Activated T-helper 2 cell treated with anti-CD3 and anti-CD28 coated beads, Interferon-gamma antibody, Interleukin-2, Interleukin-4, amounts not matched to agents 10 μg/mL and 5 μg/mL and 100 μg/mL, durations not matched to agents 14 hours and 24 hours and 36 hours (primary cell): ENCODE measurements at regions not wholly inside any gene's neighbourhood (a gene's known extent, or its start where the extent isn't known, plus 50 kb on each side); places are given as distances from the start of the nearest gene placed in this dataset.

ENCODE experiments used
- DNase-seq: peaks from one replicate; pipeline ENCODE4 v3.0.0; 2021; ENCODE audit warnings: low spot score
- H3K27ac Mint-ChIP-seq: one replicate; pipeline ENCODE4 v1.8.0; 2021; ENCODE audit warnings: mixed read lengths
- H3K27me3 Mint-ChIP-seq: one replicate; pipeline ENCODE4 v1.8.0; 2021; ENCODE audit warnings: low read depth, mixed read lengths
- H3K36me3 Mint-ChIP-seq: one replicate; pipeline ENCODE4 v1.8.0; 2021; ENCODE audit warnings: low read depth, mixed read lengths
- H3K4me1 Mint-ChIP-seq: one replicate; pipeline ENCODE4 v1.8.0; 2021; ENCODE audit warnings: low read depth, mixed read lengths
- H3K4me3 Mint-ChIP-seq: one replicate; pipeline ENCODE4 v1.8.0; 2021; ENCODE audit warnings: low read depth, mild to moderate bottlenecking, moderate library complexity, mixed read lengths
- H3K9me3 Mint-ChIP-seq: one replicate; pipeline ENCODE4 v1.8.0; 2021; ENCODE audit warnings: mixed read lengths
- intact Hi-C: fragments of 100-400 bp; cut with micrococcal nuclease; formaldehyde crosslinking; loops from one replicate; pipeline ENCODE4 v1.15.1; 2023

GRCh38 chr2:187912950-187913349 lies 358.7 kb upstream of the TFPI start:
- Mint-ChIP-seq H3K9me3 (no peaks in the 10 kb centered on the region), H3K27me3 (no peaks in the 10 kb centered on the region), H3K27ac (no peak overlapping the region), H3K4me3 (no peak overlapping the region), H3K36me3 (no peaks in the 10 kb centered on the region), H3K4me1 (no peaks in the 10 kb centered on the region)
- DNase-seq = no peak
- intact Hi-C loops = no loop called here

- H3K27ac Mint-ChIP-seq = no peak overlapping the region
- H3K36me3 Mint-ChIP-seq = no peaks in the 10 kb centered on the region
- no peaks in the 10 kb centered on the region for H3K9me3 Mint-ChIP-seq
- H3K4me1 Mint-ChIP-seq = no peaks in the 10 kb centered on the region
- no peak for DNase-seq
- H3K4me3 Mint-ChIP-seq = no peak overlapping the region
- intact Hi-C loops = no loop called here
- H3K27me3 Mint-ChIP-seq = no peaks in the 10 kb centered on the region
Measured at GRCh38 chr2:187915810-187916209, 361.6 kb upstream of the TFPI start.

- Mint-ChIP-seq H3K4me3 (no peak overlapping the region), H3K9me3 (no peaks in the 10 kb centered on the region), H3K4me1 (no peaks in the 10 kb centered on the region), H3K36me3 (no peaks in the 10 kb centered on the region), H3K27me3 (no peaks in the 10 kb centered on the region), H3K27ac (no peak overlapping the region)
- intact Hi-C loops = no loop called here
- no peak for DNase-seq
Measured at GRCh38 chr2:187916799-187917198, 362.6 kb upstream of the TFPI start.

GRCh38 chr2:187917535-187917934 lies 363.3 kb upstream of the TFPI start:
- intact Hi-C loops = no loop called here
- DNase-seq = no peak
- no peaks in the 10 kb centered on the region for H3K27me3 Mint-ChIP-seq
- no peaks in the 10 kb centered on the region for H3K9me3 Mint-ChIP-seq
- no peak overlapping the region for H3K4me3 Mint-ChIP-seq
- no peaks in the 10 kb centered on the region for H3K36me3 Mint-ChIP-seq
- H3K27ac Mint-ChIP-seq = no peak overlapping the region
- H3K4me1 Mint-ChIP-seq = no peaks in the 10 kb centered on the region

- no peaks in the 10 kb centered on the region for H3K9me3 Mint-ChIP-seq
- intact Hi-C loops = no loop called here
- no peak for DNase-seq
Measured at GRCh38 chr2:187918996-187919821, 365.0 kb upstream of the TFPI start.

GRCh38 chr2:187920511-187920910 lies 366.3 kb upstream of the TFPI start:
- intact Hi-C loops = no loop called here
- DNase-seq = no peak
- Mint-ChIP-seq H3K27me3 (no peaks in the 10 kb centered on the region), H3K4me1 (no peaks in the 10 kb centered on the region), H3K27ac (no peak overlapping the region), H3K4me3 (no peak overlapping the region), H3K36me3 (no peaks in the 10 kb centered on the region), H3K9me3 (no peaks in the 10 kb centered on the region)

More at GRCh38 chr2:187918996-187919821, 365.0 kb upstream of the TFPI start:
- Mint-ChIP-seq H3K27ac (no peak overlapping the region), H3K4me1 (no peaks in the 10 kb centered on the region), H3K36me3 (no peaks in the 10 kb centered on the region), H3K4me3 (no peak overlapping the region), H3K27me3 (no peaks in the 10 kb centered on the region)

GRCh38 chr2:187922846-187923245 lies 368.6 kb upstream of the TFPI start:
- H3K36me3 Mint-ChIP-seq = no peaks in the 10 kb centered on the region
- DNase-seq = no peak
- H3K4me1 Mint-ChIP-seq = no peaks in the 10 kb centered on the region
- no peaks in the 10 kb centered on the region for H3K27me3 Mint-ChIP-seq
- H3K4me3 Mint-ChIP-seq = no peak overlapping the region
- no peaks in the 10 kb centered on the region for H3K9me3 Mint-ChIP-seq
- no peak overlapping the region for H3K27ac Mint-ChIP-seq
- intact Hi-C loops = no loop called here

GRCh38 chr2:187924293-187924692 lies 367.4 kb upstream of the GULP1 start:
- H3K27ac Mint-ChIP-seq = no peak overlapping the region

GRCh38 chr2:187934236-187934635 lies 357.4 kb upstream of the GULP1 start:
- Mint-ChIP-seq H3K9me3 (no peaks in the 10 kb centered on the region), H3K36me3 (no peaks in the 10 kb centered on the region), H3K4me1 (no peaks in the 10 kb centered on the region), H3K4me3 (no peak overlapping the region), H3K27ac (no peak overlapping the region), H3K27me3 (no peaks in the 10 kb centered on the region)
- intact Hi-C loops = no loop called here
- DNase-seq = no peak

More at GRCh38 chr2:187924293-187924692, 367.4 kb upstream of the GULP1 start:
- Mint-ChIP-seq H3K36me3 (no peaks in the 10 kb centered on the region), H3K9me3 (no peaks in the 10 kb centered on the region), H3K27me3 (no peaks in the 10 kb centered on the region), H3K4me3 (no peak overlapping the region), H3K4me1 (no peaks in the 10 kb centered on the region)
- intact Hi-C loops = no loop called here
- no peak for DNase-seq

GRCh38 chr2:187934692-187935091 lies 357.0 kb upstream of the GULP1 start:
- no peak for DNase-seq
- H3K9me3 Mint-ChIP-seq = no peaks in the 10 kb centered on the region
- H3K4me1 Mint-ChIP-seq = no peaks in the 10 kb centered on the region
- no peak overlapping the region for H3K27ac Mint-ChIP-seq
- no peak overlapping the region for H3K4me3 Mint-ChIP-seq
- intact Hi-C loops = no loop called here
- no peaks in the 10 kb centered on the region for H3K27me3 Mint-ChIP-seq
- no peaks in the 10 kb centered on the region for H3K36me3 Mint-ChIP-seq

GRCh38 chr2:187935126-187935525 lies 356.5 kb upstream of the GULP1 start:
- DNase-seq = no peak
- Mint-ChIP-seq H3K4me3 (no peak overlapping the region), H3K9me3 (no peaks in the 10 kb centered on the region), H3K36me3 (no peaks in the 10 kb centered on the region), H3K4me1 (no peaks in the 10 kb centered on the region), H3K27me3 (no peaks in the 10 kb centered on the region), H3K27ac (no peak overlapping the region)
- intact Hi-C loops = no loop called here

- intact Hi-C loops = no loop called here
- H3K36me3 Mint-ChIP-seq = no peaks in the 10 kb centered on the region
- no peak for DNase-seq
- H3K4me3 Mint-ChIP-seq = no peak overlapping the region
- H3K27me3 Mint-ChIP-seq = no peaks in the 10 kb centered on the region
- H3K4me1 Mint-ChIP-seq = no peaks in the 10 kb centered on the region
- H3K9me3 Mint-ChIP-seq = no peaks in the 10 kb centered on the region
- H3K27ac Mint-ChIP-seq = no peak overlapping the region
Measured at GRCh38 chr2:187936228-187936627, 355.4 kb upstream of the GULP1 start.

- H3K9me3 Mint-ChIP-seq = no peaks in the 10 kb centered on the region
- DNase-seq = no peak
- H3K4me1 Mint-ChIP-seq = no peaks in the 10 kb centered on the region
- H3K27ac Mint-ChIP-seq = no peak overlapping the region
- no peak overlapping the region for H3K4me3 Mint-ChIP-seq
- H3K27me3 Mint-ChIP-seq = no peaks in the 10 kb centered on the region
- intact Hi-C loops = no loop called here
- H3K36me3 Mint-ChIP-seq = no peaks in the 10 kb centered on the region
Measured at GRCh38 chr2:187939180-187939579, 352.5 kb upstream of the GULP1 start.

- no peaks in the 10 kb centered on the region for H3K4me1 Mint-ChIP-seq
- no peaks in the 10 kb centered on the region for H3K9me3 Mint-ChIP-seq
- DNase-seq = no peak
- no peaks in the 10 kb centered on the region for H3K36me3 Mint-ChIP-seq
- H3K27me3 Mint-ChIP-seq = no peaks in the 10 kb centered on the region
- H3K27ac Mint-ChIP-seq = no peak overlapping the region
- no peak overlapping the region for H3K4me3 Mint-ChIP-seq
- intact Hi-C loops = no loop called here
Measured at GRCh38 chr2:187942876-187943275, 348.8 kb upstream of the GULP1 start.
